Stomach (tissue), 4 donors: ENCODE measurements at regions not wholly inside any gene's neighbourhood (a gene's known extent, or its start where the extent isn't known, plus 50 kb on each side); places are given as distances from the start of the nearest gene placed in this dataset.

Source experiments
- POLR2A ChIP-seq, 4 donors: fragments of 450-650 bp; IDR thresholded peaks; one replicate each; pipeline ENCODE4 v1.6.1; 2016; ENCODE audit warnings: antibody characterized with exemption in 4 of 4, control low read depth in 2 of 4, mild to moderate bottlenecking in 1 of 4, moderate library complexity in 1 of 4
- POLR2AphosphoS5 ChIP-seq, 3 donors: sonication (generic); formaldehyde crosslinking; IDR thresholded peaks; one replicate each; pipeline ENCODE4 v1.6.1; 2016; ENCODE audit warnings: antibody characterized with exemption in 3 of 3
- TF ChIP-seq, protein P1 (sequence below), 7 experiments: fragments of 450-650 bp in 4 of 7; fragments of 200-600 bp in 3 of 7; sonication (generic) in 3 of 7; IDR thresholded peaks; one replicate each; pipeline ENCODE4 v1.5.1; 2016 to 2019; ENCODE audit warnings: antibody characterized with exemption in 7 of 7, control low read depth in 2 of 7, mild to moderate bottlenecking in 1 of 7

DNA sequence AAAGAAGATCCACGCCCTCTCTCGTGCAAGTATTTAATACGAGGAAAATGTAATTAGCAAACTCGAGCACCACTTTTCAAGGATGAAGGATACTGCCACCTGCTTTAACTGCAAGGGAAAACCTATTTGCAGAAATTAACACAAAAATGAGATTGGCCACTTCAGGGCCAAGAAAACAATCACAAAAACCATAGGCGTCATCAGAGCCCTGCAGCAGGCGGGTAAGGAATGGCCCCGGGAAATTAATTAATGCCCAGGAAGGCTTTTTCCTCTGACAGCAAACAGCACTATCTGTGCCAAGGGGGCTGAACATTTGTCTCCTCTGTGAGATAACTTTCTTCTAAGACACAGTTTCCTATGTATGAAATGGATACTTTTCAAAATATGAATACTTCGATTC lies 255.7 kb downstream of the CTTN start:
- TF ChIP-seq POLR2A (IDR thresholded peaks at IDR 0.05) (no peak), POLR2AphosphoS5 (IDR thresholded peaks at IDR 0.05) (no peak)
- TF ChIP-seq, protein P1, sequence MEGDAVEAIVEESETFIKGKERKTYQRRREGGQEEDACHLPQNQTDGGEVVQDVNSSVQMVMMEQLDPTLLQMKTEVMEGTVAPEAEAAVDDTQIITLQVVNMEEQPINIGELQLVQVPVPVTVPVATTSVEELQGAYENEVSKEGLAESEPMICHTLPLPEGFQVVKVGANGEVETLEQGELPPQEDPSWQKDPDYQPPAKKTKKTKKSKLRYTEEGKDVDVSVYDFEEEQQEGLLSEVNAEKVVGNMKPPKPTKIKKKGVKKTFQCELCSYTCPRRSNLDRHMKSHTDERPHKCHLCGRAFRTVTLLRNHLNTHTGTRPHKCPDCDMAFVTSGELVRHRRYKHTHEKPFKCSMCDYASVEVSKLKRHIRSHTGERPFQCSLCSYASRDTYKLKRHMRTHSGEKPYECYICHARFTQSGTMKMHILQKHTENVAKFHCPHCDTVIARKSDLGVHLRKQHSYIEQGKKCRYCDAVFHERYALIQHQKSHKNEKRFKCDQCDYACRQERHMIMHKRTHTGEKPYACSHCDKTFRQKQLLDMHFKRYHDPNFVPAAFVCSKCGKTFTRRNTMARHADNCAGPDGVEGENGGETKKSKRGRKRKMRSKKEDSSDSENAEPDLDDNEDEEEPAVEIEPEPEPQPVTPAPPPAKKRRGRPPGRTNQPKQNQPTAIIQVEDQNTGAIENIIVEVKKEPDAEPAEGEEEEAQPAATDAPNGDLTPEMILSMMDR (IDR thresholded peaks at IDR 0.05), result no peak
